Activated CD4-positive, alpha-beta memory T cell treated with anti-CD3 and anti-CD28 coated beads for 36 hours (primary cell): ENCODE measurements at regions not wholly inside any gene's neighbourhood (a gene's known extent, or its start where the extent isn't known, plus 50 kb on each side); places are given as distances from the start of the nearest gene placed in this dataset.
"Not testable (repeated sequence)": the region's sequence is repeated elsewhere in the genome, so short reads cannot be mapped to it uniquely, and the experiment has no call there.

ENCODE experiments used
- CTCF ChIA-PET: fragments of 350-600 bp; sonication (Branson Sonifier 250); formaldehyde crosslinking; loops from one replicate; lab custom pipeline; 2021; ENCODE audit warnings: antibody characterized with exemption, inconsistent platforms; lab: Charles Lee
- POLR2A ChIA-PET: fragments of 350-600 bp; sonication (Branson Sonifier 250); formaldehyde crosslinking; loops from one replicate; lab custom pipeline; 2021; ENCODE audit warnings: antibody characterized with exemption; lab: Charles Lee
- DNase-seq: peaks from one replicate; pipeline ENCODE4 v3.0.0-alpha.2; 2020
- H3K27ac Mint-ChIP-seq: one replicate; pipeline ENCODE4 v1.8.0; 2021; ENCODE audit warnings: mixed read lengths
- H3K27me3 Mint-ChIP-seq: one replicate; pipeline ENCODE4 v1.8.0; 2021; ENCODE audit warnings: mixed read lengths
- H3K36me3 Mint-ChIP-seq: one replicate; pipeline ENCODE4 v1.8.0; 2021; ENCODE audit warnings: mixed read lengths
- H3K4me1 Mint-ChIP-seq: one replicate; pipeline ENCODE4 v1.8.0; 2021; ENCODE audit warnings: low read depth, mixed read lengths
- H3K4me3 Mint-ChIP-seq: one replicate; pipeline ENCODE4 v1.8.0; 2021; ENCODE audit warnings: mild to moderate bottlenecking, mixed read lengths
- H3K9me3 Mint-ChIP-seq: one replicate; pipeline ENCODE4 v1.8.0; 2021; ENCODE audit warnings: mixed read lengths
- intact Hi-C: fragments of 100-400 bp; cut with micrococcal nuclease; formaldehyde crosslinking; loops from one replicate; pipeline ENCODE4 v1.15.1; 2023

- Mint-ChIP-seq H3K36me3 (peaks cover 4% of the 10 kb centered on the region), H3K4me3 (no peak overlapping the region), H3K9me3 (peaks cover 2% of the 10 kb centered on the region), H3K27ac (no peak overlapping the region), H3K4me1 (peaks cover 4% of the 10 kb centered on the region), H3K27me3 (no peaks in the 10 kb centered on the region)
- CTCF ChIA-PET = no interaction called here
- POLR2A ChIA-PET = no interaction called here
- DNase-seq = no peak
- intact Hi-C loops = no loop called here
These were observed 100.2 kb upstream of the SP4 start for GRCh38 chr7:21327422-21328409.

GRCh38 chr7:21330462-21331178 lies 97.3 kb upstream of the SP4 start:
- Mint-ChIP-seq H3K4me1 (peaks cover 4% of the 10 kb centered on the region), H3K9me3 (peaks cover 2% of the 10 kb centered on the region), H3K4me3 (no peak overlapping the region), H3K27me3 (no peaks in the 10 kb centered on the region), H3K36me3 (peaks cover 4% of the 10 kb centered on the region), H3K27ac (no peak overlapping the region)
- no peak for DNase-seq
- POLR2A ChIA-PET = no interaction called here
- CTCF ChIA-PET = no interaction called here
- intact Hi-C loops = no loop called here

- H3K4me1 Mint-ChIP-seq = peaks cover 30% of the 10 kb centered on the region
- H3K4me3 Mint-ChIP-seq = no peak overlapping the region
- H3K36me3 Mint-ChIP-seq = no peaks in the 10 kb centered on the region
- no peaks in the 10 kb centered on the region for H3K27me3 Mint-ChIP-seq
- intact Hi-C loops = no loop called here
- no peak for DNase-seq
- H3K9me3 Mint-ChIP-seq = peaks cover 3% of the 10 kb centered on the region
- POLR2A ChIA-PET = no interaction called here
- CTCF ChIA-PET = interaction anchor here (1.2 kb wide), 1 partner anchor 11 kb away, joined by 3 read pairs; no protein-coding TSS in a partner anchor
- H3K27ac Mint-ChIP-seq = no peak overlapping the region
These were observed 93.0 kb upstream of the SP4 start for GRCh38 chr7:21334906-21335305.

DNA sequence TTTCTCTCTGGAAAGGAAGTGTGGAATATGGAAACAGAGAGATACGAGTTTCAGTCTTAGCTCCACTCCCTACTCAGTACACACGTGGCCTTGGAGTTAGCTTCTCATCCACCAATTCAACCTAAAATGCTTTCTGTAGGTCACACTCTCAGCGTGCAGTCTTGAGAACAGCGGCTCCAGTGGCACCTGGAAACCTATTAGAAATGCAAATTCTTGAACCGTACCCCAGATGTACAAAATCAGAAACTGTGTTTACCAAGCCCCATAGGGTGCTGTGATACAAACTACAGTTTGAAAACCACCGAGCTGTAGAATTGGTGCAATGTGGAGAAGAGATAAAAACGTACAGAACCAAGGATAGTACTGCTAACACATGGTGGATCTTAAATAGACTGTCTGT lies 91.1 kb upstream of the SP4 start:
- ChIA-PET CTCF (no interaction called here), POLR2A (no interaction called here)
- no peaks in the 10 kb centered on the region for H3K27me3 Mint-ChIP-seq
- H3K9me3 Mint-ChIP-seq = peaks cover 7% of the 10 kb centered on the region
- no peak overlapping the region for H3K4me3 Mint-ChIP-seq
- H3K36me3 Mint-ChIP-seq = peaks cover 5% of the 10 kb centered on the region
- H3K27ac Mint-ChIP-seq = no peak overlapping the region
- intact Hi-C loops = no loop called here
- no peak for DNase-seq
- peaks cover 37% of the 10 kb centered on the region for H3K4me1 Mint-ChIP-seq

GRCh38 chr7:21338728-21339164 lies 89.1 kb upstream of the SP4 start:
- Mint-ChIP-seq H3K4me1 (peaks cover 37% of the 10 kb centered on the region), H3K36me3 (peaks cover 5% of the 10 kb centered on the region)

GRCh38 chr7:21344900-21345299 lies 83.0 kb upstream of the SP4 start:
- DNase-seq, H3K27ac Mint-ChIP-seq, H3K9me3 Mint-ChIP-seq, H3K27me3 Mint-ChIP-seq, CTCF ChIA-PET, POLR2A ChIA-PET, H3K4me3 Mint-ChIP-seq, H3K4me1 Mint-ChIP-seq, intact Hi-C loops, H3K36me3 Mint-ChIP-seq: not testable (repeated sequence)

More at GRCh38 chr7:21338728-21339164, 89.1 kb upstream of the SP4 start:
- ChIA-PET POLR2A (interaction anchor here (0.6 to 2.0 kb wide), 9 partner anchors 9 to 601 kb away, joined by 3 to 29 read pairs (median 8); partner anchors contain the start of gene SP4), CTCF (interaction anchor here (1.2 to 1.4 kb wide), 2 partner anchors 14 to 26 kb away, joined by 3 to 9 read pairs; no protein-coding TSS in a partner anchor)
- intact Hi-C loops = loop anchor here (1.0 kb wide), 5 partner anchors 17 to 601 kb away; no protein-coding TSS in a partner anchor
- Mint-ChIP-seq H3K27ac (peak overlapping the region; percentile 96), H3K27me3 (no peaks in the 10 kb centered on the region), H3K9me3 (peaks cover 7% of the 10 kb centered on the region), H3K4me3 (peak overlapping the region; percentile 31)
- DNase-seq = peak; percentile 79

GRCh38 chr7:21345361-21345760 lies 82.5 kb upstream of the SP4 start:
- CTCF ChIA-PET = no interaction called here
- Mint-ChIP-seq H3K4me1 (peaks cover 3% of the 10 kb centered on the region), H3K36me3 (peaks cover 5% of the 10 kb centered on the region), H3K9me3 (no peaks in the 10 kb centered on the region), H3K27me3 (no peaks in the 10 kb centered on the region), H3K27ac (no peak overlapping the region), H3K4me3 (no peak overlapping the region)
- no peak for DNase-seq
- intact Hi-C loops = no loop called here
- POLR2A ChIA-PET = interaction anchor here (0.6 kb wide), 1 partner anchor 83 kb away, joined by 3 read pairs; the partner anchor contains the start of gene SP4

DNA sequence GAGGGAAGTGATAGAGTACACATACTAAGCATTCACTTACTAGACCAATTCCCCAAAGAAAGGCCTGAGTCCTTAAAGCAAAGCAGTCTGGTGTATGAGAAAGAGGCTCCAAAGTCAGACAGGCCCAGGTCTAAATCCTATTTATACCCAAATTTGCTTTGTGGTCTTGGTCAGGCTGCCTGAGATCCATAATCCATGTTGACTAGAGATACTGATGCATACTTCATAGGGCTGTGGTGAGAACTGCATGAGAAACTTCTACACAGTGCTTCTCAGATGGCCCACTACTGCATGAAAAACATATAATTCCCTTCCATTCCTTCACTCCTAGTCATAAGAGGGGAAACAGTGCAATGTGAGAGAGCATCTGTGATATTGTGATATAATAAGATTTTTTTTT lies 81.6 kb upstream of the SP4 start:
- no peak overlapping the region for H3K4me3 Mint-ChIP-seq
- no peaks in the 10 kb centered on the region for H3K36me3 Mint-ChIP-seq
- H3K27me3 Mint-ChIP-seq = no peaks in the 10 kb centered on the region
- DNase-seq = no peak
- ChIA-PET POLR2A (no interaction called here), CTCF (no interaction called here)
- intact Hi-C loops = no loop called here
- no peak overlapping the region for H3K27ac Mint-ChIP-seq
- no peaks in the 10 kb centered on the region for H3K4me1 Mint-ChIP-seq
- no peaks in the 10 kb centered on the region for H3K9me3 Mint-ChIP-seq

DNA sequence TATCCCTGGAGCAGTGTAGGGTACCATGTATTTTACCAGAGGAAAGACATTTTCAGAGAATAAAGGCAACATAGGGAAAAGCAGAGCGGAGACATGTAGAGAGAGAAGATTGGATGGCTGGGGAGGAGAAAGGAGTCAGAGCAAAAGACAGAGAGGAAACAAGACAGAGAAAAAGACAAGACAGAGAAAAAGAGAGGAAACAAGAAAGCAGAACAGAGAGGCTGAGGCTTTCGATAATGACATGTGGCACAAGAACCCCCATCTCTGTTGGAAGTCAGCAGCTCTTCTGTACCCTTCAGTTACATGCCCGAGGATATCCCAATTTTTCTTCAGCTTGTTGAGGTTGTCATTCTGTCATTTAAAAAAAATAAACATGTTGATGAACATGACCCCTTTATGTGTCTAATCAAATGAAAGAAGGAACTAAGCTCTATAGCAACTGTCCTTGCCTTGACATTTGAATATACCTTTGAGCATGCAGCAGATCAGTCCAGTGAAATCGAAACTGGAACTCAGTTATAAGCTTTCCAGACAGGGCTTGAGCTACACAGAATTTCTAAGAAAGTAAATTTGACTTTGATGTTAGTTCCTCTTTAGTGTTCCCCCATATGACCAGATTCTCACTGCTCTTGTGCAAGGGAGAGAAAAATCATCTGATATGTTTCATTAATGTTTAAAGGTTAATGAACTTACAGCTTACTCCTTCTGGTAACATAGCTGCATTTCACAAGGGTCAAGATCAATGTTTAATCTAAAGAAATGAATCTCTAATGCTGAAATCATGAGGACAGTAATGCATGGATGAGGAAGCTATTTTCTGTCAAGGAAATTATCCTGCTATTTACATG lies 75.1 kb upstream of the SP4 start:
- H3K4me3 Mint-ChIP-seq = peak overlapping the region; percentile 39
- POLR2A ChIA-PET = interaction anchor here (0.8 to 2.6 kb wide), 3 partner anchors 14 to 251 kb away, joined by 3 to 29 read pairs (median 3); partner anchors contain the start of gene SP4

GRCh38 chr7:21353388-21353780 lies 74.5 kb upstream of the SP4 start:
- peaks cover 57% of the 10 kb centered on the region for H3K4me1 Mint-ChIP-seq
- DNase-seq = no peak
- POLR2A ChIA-PET = interaction anchor here (0.8 to 2.6 kb wide), 3 partner anchors 14 to 251 kb away, joined by 3 to 29 read pairs (median 3); partner anchors contain the start of gene SP4
- H3K27ac Mint-ChIP-seq = peak overlapping the region; percentile 20
- CTCF ChIA-PET = interaction anchor here (0.9 to 1.2 kb wide), 2 partner anchors 14 to 225 kb away, joined by 3 to 9 read pairs; no protein-coding TSS in a partner anchor
- intact Hi-C loops = no loop called here
- no peaks in the 10 kb centered on the region for H3K27me3 Mint-ChIP-seq
- H3K36me3 Mint-ChIP-seq = no peaks in the 10 kb centered on the region
- H3K9me3 Mint-ChIP-seq = no peaks in the 10 kb centered on the region
- no peak overlapping the region for H3K4me3 Mint-ChIP-seq

More for the DNA sequence above, 75.1 kb upstream of the SP4 start:
- Mint-ChIP-seq H3K27me3 (no peaks in the 10 kb centered on the region), H3K36me3 (no peaks in the 10 kb centered on the region), H3K4me1 (peaks cover 55% of the 10 kb centered on the region), H3K27ac (peak overlapping the region; percentile 77), H3K9me3 (no peaks in the 10 kb centered on the region)
- intact Hi-C loops = no loop called here
- CTCF ChIA-PET = interaction anchor here (0.7 to 1.2 kb wide), 4 partner anchors 12 to 224 kb away, joined by 3 to 9 read pairs (median 6); no protein-coding TSS in a partner anchor
- DNase-seq = no peak

DNA sequence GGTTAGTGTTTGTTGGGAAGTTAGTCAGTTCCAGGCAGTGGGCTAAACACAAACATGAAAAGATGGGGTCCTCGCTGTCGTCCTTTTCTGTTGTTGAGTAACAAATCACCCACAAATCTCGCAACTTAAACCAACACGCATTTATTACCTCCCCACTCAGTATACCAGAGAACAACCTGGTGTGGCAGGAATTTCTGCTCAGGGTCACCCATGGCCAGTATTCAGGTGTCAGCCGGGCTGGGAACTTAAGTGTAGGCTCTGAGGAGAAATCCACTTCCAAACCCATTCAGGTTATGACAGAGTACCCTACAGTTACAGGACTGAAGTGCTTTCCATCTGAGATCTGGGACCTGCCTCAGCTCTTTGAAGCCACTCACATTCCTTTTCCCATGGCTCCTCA lies 73.6 kb upstream of the SP4 start:
- no peak for DNase-seq

More for the DNA sequence above, 73.6 kb upstream of the SP4 start:
- no peaks in the 10 kb centered on the region for H3K27me3 Mint-ChIP-seq
- H3K4me1 Mint-ChIP-seq = peaks cover 66% of the 10 kb centered on the region
- POLR2A ChIA-PET = no interaction called here
- no peaks in the 10 kb centered on the region for H3K36me3 Mint-ChIP-seq
- H3K27ac Mint-ChIP-seq = peak overlapping the region; percentile 43
- intact Hi-C loops = no loop called here
- no peak overlapping the region for H3K4me3 Mint-ChIP-seq
- H3K9me3 Mint-ChIP-seq = no peaks in the 10 kb centered on the region
- CTCF ChIA-PET = no interaction called here
